HepG2 (cell line): ENCODE measurements at regions not wholly inside any gene's neighbourhood (a gene's known extent, or its start where the extent isn't known, plus 50 kb on each side); places are given as distances from the start of the nearest gene placed in this dataset.

Source experiments
- ATAC-seq: fragments of 200-7000 bp; cut with Tn5 transposase; 3 replicates; pipeline ENCODE4 v1.9.1; 2020; ENCODE audit warnings: mild to moderate bottlenecking, moderate library complexity
- BruUV-seq: library from RNA; stranded (reverse); fragments of 400-500 nt; replicated peaks from 2 replicates; lab custom pipeline; 2021; lab: Mats Ljungman, UMichigan
- CTCF ChIA-PET: fragments of 300-600 bp; formaldehyde crosslinking; extraction: SDS; loops from one replicate; lab custom pipeline; 2021; ENCODE audit warnings: low total read pairs, inconsistent platforms, low intra/inter-chr PET ratio; lab: Yijun Ruan, JAX
- POLR2A ChIA-PET: fragments of 350-600 bp; sonication (Branson Sonifier 250); formaldehyde crosslinking; loops from one replicate; lab custom pipeline; 2020; ENCODE audit warnings: antibody characterized with exemption, inconsistent platforms; lab: Yijun Ruan, JAX
- DNase-seq: peaks from one replicate; pipeline ENCODE4 v3.0.0-alpha.2; 2015; ENCODE audit warnings: low spot score
- FAIRE-seq: peaks from 3 replicates; lab custom pipeline; 2011; peaks lifted over from hg19 to GRCh38; lab: Jason Lieb, UNC
- H2AFZ ChIP-seq: one replicate; pipeline ENCODE4 v1.6.1; 2011; ENCODE audit warnings: low read length, inconsistent platforms
- H3K27ac ChIP-seq: fragments of 300-600 bp; 3 replicates; pipeline ENCODE4 v1.8.0; 2011; ENCODE audit warnings: mixed run types, mild to moderate bottlenecking, mixed read lengths, low read length, inconsistent platforms; ENCODE audit not compliant: insufficient read depth; ENCODE audit errors: extremely low read length
- H3K27me3 ChIP-seq, 2 experiments: fragments of 200-600 bp in 1 of 2; 2 replicates in 1 of 2; 3 replicates in 1 of 2; pipeline versions ENCODE4 v1.6.0 to v1.8.0; 2011; ENCODE audit warnings: low read length in 2 of 2, mild to moderate bottlenecking in 2 of 2, moderate library complexity in 2 of 2, inconsistent platforms in 1 of 2; ENCODE audit not compliant: insufficient read depth in 2 of 2, control insufficient read depth in 1 of 2
- H3K36me3 ChIP-seq, 2 experiments: fragments of 200-600 bp in 1 of 2; replicated peaks in 1 of 2; 2 replicates in 1 of 2; 3 replicates in 1 of 2; pipeline versions ENCODE4 v1.5.1 to v1.8.0; 2011; ENCODE audit warnings: low read length in 2 of 2, inconsistent platforms in 1 of 2; ENCODE audit not compliant: insufficient read depth in 2 of 2, control insufficient read depth in 1 of 2
- H3K4me1 ChIP-seq: 2 replicates; pipeline ENCODE4 v1.5.1; 2012; ENCODE audit warnings: low read length, inconsistent platforms; ENCODE audit not compliant: insufficient read depth
- H3K4me2 ChIP-seq: 2 replicates; pipeline ENCODE4 v1.6.0; 2011; ENCODE audit warnings: low read depth, low read length, inconsistent platforms
- H3K4me3 ChIP-seq, 3 experiments: fragments of 200-600 bp in 1 of 3; sonication (generic), shearing (Covaris generic) in 1 of 3; replicated peaks in 1 of 3; 2 replicates each; pipeline ENCODE4 v1.5.1; 2011 to 2016; ENCODE audit warnings: low read length in 3 of 3, inconsistent platforms in 2 of 3, low read depth in 2 of 3, mild to moderate bottlenecking in 2 of 3, control low read depth in 1 of 3, mixed read lengths in 1 of 3; ENCODE audit not compliant: insufficient read depth in 1 of 3
- H3K79me2 ChIP-seq: one replicate; pipeline ENCODE4 v1.6.1; 2011; ENCODE audit warnings: low read length, inconsistent platforms; ENCODE audit not compliant: insufficient read depth
- H3K9ac ChIP-seq: 2 replicates; pipeline ENCODE4 v1.6.0; 2011; ENCODE audit warnings: mild to moderate bottlenecking, low read depth, low read length, inconsistent platforms; ENCODE audit not compliant: insufficient read depth
- H3K9me3 ChIP-seq: 2 replicates; pipeline ENCODE4 v1.5.1; 2012; ENCODE audit warnings: mild to moderate bottlenecking, low read length
- H4K20me1 ChIP-seq: 2 replicates; pipeline ENCODE4 v1.6.0; 2011; ENCODE audit warnings: inconsistent platforms, mild to moderate bottlenecking, low read length, moderate library complexity; ENCODE audit not compliant: insufficient read depth
- EP300 ChIP-seq, 3 experiments: sonication (generic) in 1 of 3; formaldehyde crosslinking in 1 of 3; IDR thresholded peaks; 2 replicates each; pipeline versions ENCODE4 v1.5.1 to v1.6.1; 2011 to 2020; ENCODE audit warnings: low read depth in 2 of 3, low read length in 2 of 3, borderline replicate concordance in 1 of 3, improper control_type of control experiment in 1 of 3, mild to moderate bottlenecking in 1 of 3, missing genetic modification reagents in 1 of 3, moderate library complexity in 1 of 3
- FOXP4 ChIP-seq: sonication (generic); formaldehyde crosslinking; IDR thresholded peaks from 2 replicates; pipeline ENCODE4 v1.4.0; 2020; ENCODE audit warnings: missing genetic modification reagents
- HNRNPL ChIP-seq: fragments of 200-400 bp; formaldehyde crosslinking; IDR thresholded peaks from 2 replicates; pipeline ENCODE4 v1.6.1; 2017; ENCODE audit warnings: mild to moderate bottlenecking, low read depth, low read length
- PCBP2 ChIP-seq: fragments of 200-400 bp; formaldehyde crosslinking; optimal IDR thresholded peaks from 2 replicates; pipeline ENCODE3; 2018; ENCODE audit warnings: low read length, low read depth; ENCODE audit not compliant: poor library complexity, severe bottlenecking
- PRDM10 ChIP-seq: sonication (generic); formaldehyde crosslinking; IDR thresholded peaks from 2 replicates; pipeline ENCODE4 v1.4.0; 2020; ENCODE audit warnings: low read depth, missing genetic modification reagents
- SOX6 ChIP-seq, 2 experiments: fragments of 450-650 bp in 1 of 2; sonication (generic) in 1 of 2; formaldehyde crosslinking in 1 of 2; IDR thresholded peaks; 2 replicates each; pipeline versions ENCODE4 v1.4.0 to v1.6.1; 2017 to 2020; ENCODE audit warnings: antibody characterized with exemption in 1 of 2, mild to moderate bottlenecking in 1 of 2, missing genetic modification reagents in 1 of 2
- SP4 ChIP-seq: sonication (generic); formaldehyde crosslinking; IDR thresholded peaks from 2 replicates; pipeline ENCODE4 v1.8.1; 2023; ENCODE audit warnings: mild to moderate bottlenecking, missing genetic modification reagents
- SP5 ChIP-seq: IDR thresholded peaks from 2 replicates; pipeline ENCODE4 v1.6.1; 2016; ENCODE audit warnings: low read depth, borderline replicate concordance
- WIZ ChIP-seq: sonication (generic); formaldehyde crosslinking; IDR thresholded peaks from 2 replicates; pipeline ENCODE4 v1.5.1; 2020; ENCODE audit warnings: mild to moderate bottlenecking, missing genetic modification reagents
- ZNF563 ChIP-seq: sonication (generic); formaldehyde crosslinking; IDR thresholded peaks from 2 replicates; pipeline ENCODE4 v1.8.0; 2022; ENCODE audit warnings: mild to moderate bottlenecking, moderate library complexity, missing genetic modification reagents
- WGBS: methylation state at CpG from one replicate; pipeline ENCODE4 v1.1.6; 2017; ENCODE audit warnings: low lambda C conversion rate; 5-methylcytosine and 5-hydroxymethylcytosine counted together
- in situ Hi-C: cut with HindIII; loops from 2 replicates; pipeline ENCODE4 v1.10.0; 2017; ENCODE audit warnings: low pct_unique_long_range_greater_than_20kb; ENCODE audit not compliant: extremely low pct_ligation_motif_present
- intact Hi-C: fragments of 100-400 bp; cut with micrococcal nuclease; formaldehyde crosslinking; loops from one replicate; pipeline ENCODE4 v1.10.0; 2022; ENCODE audit not compliant: unreplicated experiment

GRCh38 chr2:42999856-43000241 is 207.5 kb upstream of the HAAO start:
- Histone ChIP-seq H3K36me3 (no peaks in the 10 kb centered on the region), H3K4me2 (no peak overlapping the region), H3K27ac (peak overlapping the region; percentile 54), H2AFZ (no peak overlapping the region), H4K20me1 (no peaks in the 10 kb centered on the region), H3K79me2 (no peaks in the 10 kb centered on the region), H3K9me3 (peaks cover 5% of the 10 kb centered on the region; the same call in 1 of the 2 replicates), H3K9ac (peak overlapping the region; percentile 29; the same call in 1 of the 2 replicates), H3K27me3 (no peaks in the 10 kb centered on the region), H3K4me3 (no peak overlapping the region), H3K4me1 (peaks cover 62% of the 10 kb centered on the region)
- BruUV-seq: no TSS peak
- POLR2A ChIA-PET: interaction anchor here (0.9 to 24.4 kb wide), 2 partner anchors 23 to 222 kb away, joined by 3 to 555 read pairs; no protein-coding TSS in a partner anchor
- 95% methylated on average over 7 of the region's 7 CpGs for WGBS
- in situ Hi-C loops: no loop called here
- CTCF ChIA-PET: no interaction called here
- DNase-seq: no peak
- ATAC-seq: peak; percentile 15
- no peak for TF ChIP-seq WIZ (CRISPR knock-in tag)
- FAIRE-seq: no peak
- intact Hi-C loops: no loop called here

DNA sequence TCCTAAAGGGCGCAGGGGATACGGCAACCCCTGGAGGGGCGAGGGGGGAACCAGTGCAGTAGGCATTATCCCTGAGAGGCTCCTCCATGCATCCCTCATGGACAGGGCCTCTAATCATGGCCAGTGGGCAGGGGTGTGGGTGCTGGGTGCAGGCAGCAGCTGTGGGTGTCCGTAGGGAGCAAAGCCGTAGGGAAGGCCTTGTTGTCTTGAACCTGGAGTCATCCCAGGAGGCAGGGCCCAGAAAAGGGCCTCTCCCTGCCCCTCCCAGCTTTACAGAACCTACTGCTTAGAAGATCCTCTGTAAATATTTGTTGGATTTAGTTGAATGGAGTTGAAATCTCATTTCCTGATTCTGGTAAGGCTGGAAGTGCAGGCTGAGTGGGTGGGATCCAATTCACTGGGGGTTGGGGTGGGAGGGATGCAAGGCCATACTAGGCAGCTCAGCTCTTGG is 207.0 kb upstream of the HAAO start:
- Histone ChIP-seq H3K27me3 (no peaks in the 10 kb centered on the region), H3K36me3 (no peaks in the 10 kb centered on the region), H3K4me3 (no peak overlapping the region), H4K20me1 (no peaks in the 10 kb centered on the region), H3K4me1 (peaks cover 57% of the 10 kb centered on the region), H3K9me3 (peaks cover 5% of the 10 kb centered on the region; the same call in 1 of the 2 replicates), H3K79me2 (no peaks in the 10 kb centered on the region), H3K4me2 (no peak overlapping the region), H3K27ac (peak overlapping the region; percentile 25), H3K9ac (no peak overlapping the region), H2AFZ (no peak overlapping the region)
- in situ Hi-C loops: no loop called here
- intact Hi-C loops: no loop called here
- peak; percentile 23 for ATAC-seq
- 68% methylated on average over 5 of the region's 5 CpGs for WGBS
- POLR2A ChIA-PET: interaction anchor here (0.6 to 24.4 kb wide), 5 partner anchors 10 to 223 kb away, joined by 3 to 555 read pairs (median 3); no protein-coding TSS in a partner anchor
- CTCF ChIA-PET: no interaction called here
- FAIRE-seq: peak; percentile 23
- DNase-seq: peak; percentile 53
- BruUV-seq: no TSS peak
- TF ChIP-seq SP4 (CRISPR knock-in tag) (0 out of 2 replicates have a peak, but pooled peaks have one; percentile 14), FOXP4 (CRISPR knock-in tag) (0 out of 2 replicates have a peak, but pooled peaks have one; percentile 50), EP300 (IDR thresholded peaks at IDR 0.05; ENCODE audit: low read depth in 2 of 2, low read length in 2 of 2) (peak in 1 of 2 experiments; percentile 55; a peak in 2 of 4 replicates), EP300 (CRISPR knock-in tag; IDR thresholded peaks at IDR 0.05; ENCODE audit: borderline replicate concordance) (no peak), PCBP2 (no peak), ZNF563 (CRISPR knock-in tag) (0 out of 2 replicates have a peak, but pooled peaks have one; percentile 40), SP5 (CRISPR knock-in tag) (peak; percentile 92), HNRNPL (0 out of 2 replicates have a peak, but pooled peaks have one; percentile 35), SOX6 (IDR thresholded peaks at IDR 0.05) (no peak), SOX6 (CRISPR knock-in tag; IDR thresholded peaks at IDR 0.05) (0 out of 2 replicates have a peak, but pooled peaks have one; percentile 8), PRDM10 (0 out of 2 replicates have a peak, but pooled peaks have one; percentile 28)
